GM12864 (cell line): ENCODE measurements at regions not wholly inside any gene's neighbourhood (a gene's known extent, or its start where the extent isn't known, plus 50 kb on each side); places are given as distances from the start of the nearest gene placed in this dataset.

Source experiments
- DNase-seq: peaks from one replicate; pipeline ENCODE4 v3.0.0-alpha.2; 2011; ENCODE audit warnings: low read depth
- H3K4me3 ChIP-seq: 2 replicates; pipeline ENCODE4 v1.5.1; 2011; ENCODE audit warnings: mild to moderate bottlenecking, low read depth, low read length, control low read depth
- CTCF ChIP-seq: IDR thresholded peaks from 2 replicates; pipeline ENCODE4 v1.5.1; 2011; ENCODE audit warnings: low read depth, mild to moderate bottlenecking, moderate library complexity, low read length, control low read depth, inconsistent platforms; ENCODE audit errors: missing control alignments

GRCh38 chr6:102501615-102502014 lies 1108.1 kb downstream of the GRIK2 start:
- TF ChIP-seq CTCF, result no peak
- no peak for DNase-seq
- H3K4me3 ChIP-seq, result no peak overlapping the region

GRCh38 chr6:102494808-102495207 lies 1101.3 kb downstream of the GRIK2 start:
- no peak overlapping the region for H3K4me3 ChIP-seq
- TF ChIP-seq CTCF, result no peak
- no peak for DNase-seq

- no peak overlapping the region for H3K4me3 ChIP-seq
- TF ChIP-seq CTCF, result no peak
- DNase-seq, result no peak
Observed at GRCh38 chr6:102493485-102493884, 1100.0 kb downstream of the GRIK2 start.

- DNase-seq, result no peak
- no peak overlapping the region for H3K4me3 ChIP-seq
- TF ChIP-seq CTCF, result no peak
Observed at GRCh38 chr6:102488729-102489128, 1095.2 kb downstream of the GRIK2 start.

GRCh38 chr6:102485480-102485879 lies 1092.0 kb downstream of the GRIK2 start:
- no peak for DNase-seq
- no peak overlapping the region for H3K4me3 ChIP-seq
- TF ChIP-seq CTCF, result no peak

GRCh38 chr6:102474041-102474807 lies 1080.7 kb downstream of the GRIK2 start:
- DNase-seq, result no peak
- no peak for TF ChIP-seq CTCF

GRCh38 chr6:102458990-102459389 lies 1065.5 kb downstream of the GRIK2 start:
- no peak overlapping the region for H3K4me3 ChIP-seq
- DNase-seq, result no peak
- no peak for TF ChIP-seq CTCF

More at GRCh38 chr6:102474041-102474807, 1080.7 kb downstream of the GRIK2 start:
- H3K4me3 ChIP-seq, result no peak overlapping the region
